ENCODE measurements at regions not wholly inside any gene's neighbourhood (a gene's known extent, or its start where the extent isn't known, plus 50 kb on each side); places are given as distances from the start of the nearest gene placed in this dataset.

DNA sequence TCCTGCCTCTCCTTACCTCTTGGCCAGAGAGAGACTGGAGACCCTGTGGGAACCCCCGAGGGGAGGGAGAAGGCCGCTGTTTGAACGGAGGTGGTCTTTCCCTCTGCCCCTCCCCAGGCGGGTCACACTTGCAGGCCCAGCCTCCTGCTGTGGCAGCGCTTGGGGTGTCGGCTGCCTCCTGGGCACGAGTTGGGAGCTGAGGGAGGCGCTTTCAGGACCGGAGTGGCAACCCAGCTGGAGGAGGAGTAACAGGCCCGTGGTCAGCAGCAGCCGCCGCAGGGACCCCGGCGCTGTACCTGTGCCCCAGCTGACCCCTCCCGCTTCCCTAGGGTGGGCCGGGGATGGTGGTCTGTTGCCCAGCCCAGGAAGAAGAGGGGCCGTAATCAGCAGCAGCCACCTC lies 278.3 kb downstream of the SEC14L1 start:
- DNase-seq (ENCODE audit: low read depth) = no peak

DNA sequence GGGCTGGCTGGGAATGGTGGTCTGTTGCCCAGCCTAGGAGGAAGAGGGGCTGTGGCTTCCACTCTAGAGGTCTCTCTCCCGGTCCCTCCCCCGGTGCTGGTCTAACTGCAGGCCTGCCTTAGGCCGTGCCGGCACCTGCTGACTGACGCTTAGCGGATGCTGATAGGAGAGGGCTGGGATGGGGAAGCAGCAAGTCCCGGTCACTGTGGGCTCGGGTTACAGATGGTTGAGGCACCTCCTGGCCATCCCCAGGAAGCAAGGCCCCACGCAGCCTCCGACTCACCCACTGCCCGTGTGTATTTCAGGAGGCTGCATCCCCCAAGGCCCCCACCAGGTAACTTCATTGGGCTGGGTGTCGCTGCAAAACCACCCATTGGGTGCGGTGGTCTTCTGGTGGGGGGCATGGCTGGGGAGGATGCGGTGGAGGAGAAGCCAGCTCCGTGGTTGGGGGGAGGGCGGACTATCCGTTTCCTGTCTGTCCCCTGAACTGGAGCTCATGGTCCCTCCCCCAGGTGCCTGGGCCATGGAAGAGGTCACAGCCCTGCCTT lies 278.9 kb downstream of the SEC14L1 start:
- DNase-seq (ENCODE audit: low read depth) = no peak

DNA sequence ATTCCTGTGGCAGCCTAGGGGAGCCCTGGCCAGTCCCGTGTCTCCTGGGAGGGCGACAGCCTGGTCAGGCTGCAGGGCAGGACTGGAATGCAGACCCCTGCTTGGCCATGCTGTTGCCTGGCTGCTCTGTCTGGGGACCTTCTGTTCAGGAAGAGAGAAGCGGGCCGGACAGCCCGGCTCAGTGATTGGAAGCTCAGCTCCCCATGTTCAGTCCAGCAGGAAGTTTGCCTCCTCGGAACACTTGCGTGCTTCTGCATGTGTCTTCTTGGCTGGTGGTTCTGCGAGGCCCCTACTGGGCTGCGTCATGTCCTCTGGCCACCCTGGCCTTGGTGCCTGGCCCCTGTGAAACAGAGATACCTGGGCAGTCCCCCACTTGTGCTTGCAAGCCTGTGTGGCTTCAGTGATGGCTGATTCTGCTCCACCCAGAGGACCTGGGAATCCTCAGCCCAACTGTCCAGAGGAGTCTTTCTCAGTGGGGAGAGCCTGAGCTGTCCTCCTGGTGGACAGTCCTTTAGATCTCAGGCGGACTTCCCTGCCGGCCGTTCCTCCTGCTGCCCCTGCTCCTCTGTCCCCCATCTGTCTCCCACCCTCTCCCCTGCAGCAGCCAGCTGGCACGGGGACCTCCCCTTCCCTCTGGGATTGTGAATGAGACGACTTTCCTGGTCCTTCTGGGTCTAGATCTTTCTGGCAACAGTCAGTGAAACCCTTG lies 279.5 kb downstream of the SEC14L1 start:
- no peak for DNase-seq (ENCODE audit: low read depth)

DNA sequence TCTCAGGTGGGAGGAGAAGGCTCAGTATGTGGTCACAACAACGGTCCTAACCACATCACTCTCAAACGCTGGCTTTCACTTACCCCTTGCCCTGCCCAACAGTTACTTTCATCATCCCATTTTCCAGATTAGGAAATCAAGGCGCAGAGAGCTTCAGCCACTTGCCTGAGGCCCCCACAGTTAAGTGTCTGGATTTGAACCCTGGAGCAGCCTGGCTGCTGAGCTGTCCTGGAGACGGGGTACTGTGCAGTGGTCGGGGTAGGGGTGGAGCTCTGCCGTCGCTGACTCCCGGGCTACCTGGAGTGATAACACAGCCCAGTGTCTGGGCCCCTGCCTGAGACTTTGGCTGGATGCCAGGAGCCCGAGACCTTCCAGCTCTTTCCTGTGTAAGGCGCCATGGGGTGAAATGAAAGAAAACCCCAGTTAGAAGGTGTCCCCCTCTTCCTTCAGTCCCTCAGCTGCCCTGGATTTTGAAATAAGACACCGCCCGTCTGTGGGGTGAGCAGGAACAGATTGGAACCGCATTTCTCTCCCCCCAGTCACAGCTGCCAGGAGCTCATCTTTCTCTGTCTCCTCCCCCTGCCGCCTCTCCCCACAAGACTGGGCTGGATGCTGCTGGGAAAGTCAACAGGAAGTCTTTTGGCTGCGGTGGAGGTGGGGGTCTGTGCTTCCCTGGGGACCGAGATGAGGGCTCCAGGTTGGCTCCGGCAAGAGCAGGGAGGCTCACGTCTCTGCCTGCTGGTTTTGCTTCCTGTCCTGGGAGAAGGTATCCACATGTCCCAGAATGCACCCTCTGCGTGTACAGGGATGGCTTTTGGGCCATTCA lies 280.2 kb downstream of the SEC14L1 start:
- peak; percentile 56 for DNase-seq (ENCODE audit: low read depth)

DNA sequence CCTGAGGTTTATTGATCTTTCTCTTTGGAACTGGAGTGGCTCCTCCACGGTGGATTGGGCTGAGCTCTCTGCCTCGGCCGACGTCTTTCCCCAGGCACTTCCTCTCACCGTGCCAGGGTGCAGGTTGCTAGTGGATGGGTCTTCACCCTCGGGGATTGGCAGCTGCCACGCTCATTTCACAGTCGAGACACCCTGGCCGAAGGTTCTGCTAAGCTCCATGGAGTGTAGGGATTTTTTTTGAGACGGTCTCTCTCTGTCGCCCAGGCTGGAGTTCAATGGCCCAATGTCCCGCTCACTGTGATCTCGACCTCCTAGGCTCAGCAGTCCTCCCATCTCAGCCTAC lies 280.8 kb downstream of the SEC14L1 start:
- no peak for DNase-seq (ENCODE audit: low read depth)

DNA sequence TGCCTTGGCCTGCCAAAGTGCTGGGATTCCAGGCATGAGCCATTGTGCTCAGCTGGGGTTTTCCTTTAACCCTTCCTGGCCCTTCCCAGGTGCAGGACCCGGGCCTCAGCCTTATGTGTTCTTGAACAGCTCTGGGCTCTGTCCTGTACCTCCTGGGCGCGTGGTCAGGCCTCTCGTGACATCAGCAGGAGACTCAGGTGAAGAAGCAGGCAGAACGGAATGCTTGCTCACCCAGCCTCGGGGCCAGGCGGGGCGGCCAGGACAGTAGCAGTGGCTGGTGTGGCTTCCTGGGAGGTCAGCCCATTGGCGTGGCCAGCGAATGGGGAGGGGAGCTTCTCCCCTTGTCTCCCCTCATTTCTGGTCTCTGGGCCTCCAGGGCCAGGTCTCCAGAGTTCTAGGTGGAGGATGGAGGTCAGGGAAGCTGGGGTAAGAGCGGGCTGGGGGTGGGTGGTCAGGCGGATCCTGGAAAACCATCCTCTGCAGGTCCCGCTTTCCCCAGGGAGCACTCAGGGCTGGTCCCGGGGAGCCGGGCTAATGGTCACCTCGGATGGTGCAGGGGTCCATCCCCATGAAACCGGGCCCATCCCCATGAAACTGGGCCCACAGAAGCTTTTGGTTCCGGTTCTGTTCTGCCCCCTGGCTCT lies 281.5 kb downstream of the SEC14L1 start:
- DNase-seq (ENCODE audit: low read depth) = no peak

DNA sequence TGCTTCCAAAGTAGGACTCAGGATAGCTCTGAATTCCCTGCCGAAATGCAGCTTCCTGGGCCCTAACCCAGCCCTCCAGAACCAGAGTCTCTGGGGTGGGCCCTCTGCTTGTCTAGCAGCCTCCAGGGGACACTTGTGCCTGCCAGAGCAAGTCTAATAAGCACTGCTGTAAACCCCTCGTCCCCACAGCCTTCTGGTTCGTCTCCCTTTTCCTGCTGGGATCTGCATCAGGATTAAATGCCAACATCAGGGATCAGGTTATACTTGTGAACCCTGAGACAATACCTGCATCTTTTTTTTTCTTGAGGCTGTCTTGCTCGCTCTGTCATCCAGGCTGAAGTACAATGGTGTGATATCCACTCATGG lies 282.0 kb downstream of the SEC14L1 start:
- DNase-seq (ENCODE audit: low read depth) = no peak

DNA sequence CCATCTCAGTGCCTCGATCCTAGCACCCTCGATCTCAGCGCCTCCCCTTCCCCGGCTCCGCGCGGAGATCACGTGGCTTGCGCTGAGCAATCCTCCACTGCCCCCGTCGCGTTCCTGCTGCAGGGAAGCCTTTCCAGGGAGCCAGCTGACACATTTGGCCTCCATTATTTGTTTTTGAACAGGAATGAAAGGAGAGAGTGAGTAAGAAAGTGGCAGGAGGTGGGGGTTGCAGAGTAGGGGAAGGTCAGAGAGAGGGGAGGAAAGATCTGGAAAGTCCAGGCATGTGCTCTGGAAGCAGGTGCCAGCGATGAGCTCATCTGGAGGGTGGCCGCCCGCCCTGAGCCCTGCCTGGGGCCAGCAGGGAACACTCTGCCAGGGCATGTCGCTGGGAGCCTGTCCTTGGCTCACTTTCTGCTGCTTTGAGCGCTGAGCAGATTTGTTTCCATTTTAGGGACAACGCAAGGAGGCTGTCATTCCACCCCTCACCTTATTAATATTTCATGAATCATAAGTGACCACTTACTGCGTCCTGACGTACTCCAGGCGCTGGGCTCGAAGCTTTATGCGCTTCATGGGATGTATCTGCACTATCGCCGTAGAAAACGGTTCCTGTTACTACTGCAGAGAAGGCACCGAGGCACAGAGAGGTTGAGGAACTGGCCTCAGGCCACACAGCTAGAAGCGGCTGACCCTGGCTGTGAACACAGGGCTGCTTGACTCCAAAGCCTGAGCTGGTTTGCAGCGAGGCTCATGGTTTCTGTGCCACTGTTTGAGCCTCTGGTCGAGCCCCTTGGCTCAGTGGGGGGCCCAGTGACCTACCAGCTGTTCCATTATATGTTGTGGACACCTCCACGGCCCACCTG lies 283.1 kb downstream of the SEC14L1 start:
- no peak for DNase-seq (ENCODE audit: low read depth)

DNA sequence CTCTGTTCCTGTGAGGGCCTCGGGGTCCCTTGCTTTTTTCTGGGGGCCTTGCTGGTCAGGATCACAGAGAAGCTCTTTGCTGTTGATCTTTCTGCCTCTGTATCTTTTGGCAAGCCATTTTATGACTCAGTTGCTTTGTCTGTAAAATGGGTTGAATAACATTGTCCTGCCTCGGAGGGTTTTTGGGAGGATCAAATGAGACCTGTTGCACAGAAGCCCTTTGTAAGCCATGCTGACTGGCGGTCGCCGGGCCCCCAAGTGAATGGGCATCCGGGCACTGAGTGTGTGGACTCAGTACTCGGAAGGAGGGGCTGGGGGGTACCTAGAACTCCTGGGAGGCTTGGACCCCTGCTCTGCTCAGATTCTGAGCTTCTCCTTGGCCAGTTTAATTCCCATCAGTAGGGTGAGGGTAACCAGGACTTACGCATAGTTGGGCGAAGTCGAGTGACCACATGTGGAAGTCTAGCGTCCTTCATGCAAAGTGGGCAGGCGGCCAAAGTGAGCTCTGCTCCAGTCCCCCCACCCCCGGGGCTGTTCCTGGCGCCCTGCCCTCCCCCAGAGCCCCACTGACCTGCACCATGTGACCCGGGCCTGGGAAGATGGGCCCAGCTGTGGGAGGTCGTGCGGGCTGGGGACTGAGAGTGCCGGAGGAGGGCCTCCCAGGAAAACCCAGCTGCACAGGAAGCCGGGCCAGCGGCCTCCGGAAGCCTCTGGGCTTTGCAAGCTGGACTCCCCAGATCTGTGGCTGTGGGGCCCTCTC lies 284.0 kb downstream of the SEC14L1 start:
- no peak for DNase-seq (ENCODE audit: low read depth)

DNA sequence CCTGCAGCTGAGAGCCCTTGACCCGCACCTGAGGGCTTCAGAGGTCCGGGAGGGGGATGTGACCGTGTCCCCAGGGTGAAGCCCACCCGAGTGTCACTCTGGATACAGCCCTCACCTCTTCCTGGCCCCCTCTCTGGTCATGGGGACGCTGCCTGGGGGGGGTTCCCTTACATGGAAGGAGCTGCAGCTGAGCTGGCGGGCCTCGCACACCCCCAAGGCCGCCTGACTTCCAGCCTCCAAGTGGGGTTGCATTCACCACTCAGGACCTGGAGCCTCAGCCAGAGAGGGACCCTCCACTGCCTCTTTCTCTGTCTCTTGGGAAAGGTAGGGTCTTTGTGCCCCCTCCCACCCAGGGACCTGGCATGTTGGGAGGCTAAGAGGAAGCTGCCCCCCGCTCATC lies 284.6 kb downstream of the SEC14L1 start:
- no peak for DNase-seq (ENCODE audit: low read depth)

DNA sequence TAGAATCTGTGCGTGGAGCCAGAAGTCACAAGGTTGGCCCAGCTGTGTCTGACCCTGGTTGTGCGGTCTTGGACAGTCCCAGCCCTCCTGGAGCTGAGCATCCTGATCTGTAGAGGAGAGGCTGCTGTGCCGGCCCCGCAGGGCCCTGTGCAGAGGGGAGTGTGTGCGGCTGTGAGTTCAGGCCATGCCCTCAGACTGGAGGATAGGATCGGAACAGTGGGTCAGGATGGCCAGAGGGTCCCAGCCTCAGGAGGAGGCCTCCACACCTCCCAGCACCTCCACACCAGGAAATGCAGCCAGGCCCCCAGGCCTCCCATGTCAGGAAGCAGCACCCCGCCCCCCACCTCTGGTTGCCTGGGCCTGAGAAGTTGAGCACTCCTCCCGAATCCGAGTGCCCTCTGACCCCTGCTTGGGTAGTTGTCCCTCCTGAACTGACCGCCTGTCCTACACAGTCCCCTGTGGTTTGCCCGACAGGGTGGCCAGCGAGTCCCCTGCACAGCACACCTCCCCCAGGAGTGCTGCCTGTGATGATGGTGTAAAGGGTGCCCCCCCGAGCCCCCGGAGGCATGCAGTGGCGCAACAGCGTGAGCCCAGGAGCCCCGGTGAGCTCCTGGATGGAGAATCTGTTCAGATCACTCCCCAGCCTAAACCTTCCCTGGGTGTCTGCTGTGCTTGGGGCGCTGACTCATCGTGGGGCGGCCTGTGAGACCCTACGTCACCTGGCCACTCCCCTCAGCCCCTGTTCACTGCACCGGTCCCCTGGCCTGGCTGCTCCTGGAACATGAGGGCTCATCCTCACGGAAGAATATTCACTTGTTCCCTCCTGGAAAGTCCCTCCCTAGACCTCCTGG lies 285.2 kb downstream of the SEC14L1 start:
- peak; percentile 43 for DNase-seq (ENCODE audit: low read depth)

DNA sequence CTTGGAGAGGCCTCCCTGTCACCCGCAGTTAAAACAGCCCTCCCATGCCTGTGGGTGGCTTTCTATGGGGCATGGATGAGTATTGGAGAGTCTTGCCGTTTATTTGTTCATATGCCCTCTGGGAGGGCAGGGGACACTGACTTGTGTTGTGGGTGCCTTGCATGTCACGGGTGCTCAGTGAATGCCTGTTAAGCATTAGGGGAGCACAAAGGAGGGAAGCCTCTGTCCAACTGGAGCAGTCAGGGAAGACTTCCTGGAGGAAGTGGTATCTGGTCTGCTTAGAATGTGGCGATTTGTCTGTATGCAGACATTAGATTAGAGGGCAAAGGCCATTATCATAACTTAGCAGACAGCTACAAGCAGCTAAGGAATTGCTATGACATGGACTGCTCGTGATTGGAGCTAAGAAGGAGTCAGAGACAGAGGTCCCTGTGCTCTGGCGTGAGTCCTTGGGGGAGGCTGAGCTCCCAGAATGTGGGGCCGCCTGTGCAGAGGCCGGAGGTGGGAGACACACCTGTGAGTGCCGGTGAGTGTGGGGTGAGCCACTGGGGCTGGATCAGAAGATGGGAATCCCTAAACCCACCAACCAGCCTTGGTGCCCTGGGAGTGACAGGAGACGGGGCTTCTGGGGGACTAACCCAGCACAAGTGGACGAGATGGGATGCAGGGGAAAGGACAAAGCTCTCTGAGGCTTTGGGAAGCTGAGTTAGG lies 286.1 kb downstream of the SEC14L1 start:
- DNase-seq (ENCODE audit: low read depth) = no peak

DNA sequence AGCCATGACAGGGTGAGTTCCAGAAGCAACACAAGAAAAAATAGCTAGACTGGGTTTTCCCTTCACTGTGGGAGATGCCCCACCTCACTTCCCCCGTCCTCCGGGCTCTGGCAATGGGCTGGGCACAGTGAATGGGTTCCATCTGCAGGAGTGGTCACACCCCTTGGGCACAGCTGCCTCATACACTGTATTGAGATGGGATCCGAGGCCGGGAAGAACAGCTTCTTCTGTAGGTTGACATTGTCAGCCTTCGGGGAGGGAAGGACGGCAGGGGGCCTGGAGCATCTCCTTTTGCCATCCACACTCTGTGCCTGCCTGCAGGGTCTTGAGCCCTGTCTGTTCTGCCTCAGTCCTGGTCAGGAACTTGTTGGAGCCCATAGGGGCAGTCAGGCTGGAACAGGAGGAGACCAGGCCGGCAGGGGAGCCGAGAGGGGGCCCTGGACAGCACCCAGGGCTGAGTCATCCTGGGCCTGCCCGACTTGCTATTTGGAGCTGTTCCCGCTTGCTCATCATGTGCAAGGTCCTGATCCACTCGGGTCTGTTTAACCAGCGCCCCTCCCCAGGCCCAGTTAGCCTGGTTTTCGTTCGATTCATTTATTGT lies 286.7 kb downstream of the SEC14L1 start:
- no peak for DNase-seq (ENCODE audit: low read depth)

DNA sequence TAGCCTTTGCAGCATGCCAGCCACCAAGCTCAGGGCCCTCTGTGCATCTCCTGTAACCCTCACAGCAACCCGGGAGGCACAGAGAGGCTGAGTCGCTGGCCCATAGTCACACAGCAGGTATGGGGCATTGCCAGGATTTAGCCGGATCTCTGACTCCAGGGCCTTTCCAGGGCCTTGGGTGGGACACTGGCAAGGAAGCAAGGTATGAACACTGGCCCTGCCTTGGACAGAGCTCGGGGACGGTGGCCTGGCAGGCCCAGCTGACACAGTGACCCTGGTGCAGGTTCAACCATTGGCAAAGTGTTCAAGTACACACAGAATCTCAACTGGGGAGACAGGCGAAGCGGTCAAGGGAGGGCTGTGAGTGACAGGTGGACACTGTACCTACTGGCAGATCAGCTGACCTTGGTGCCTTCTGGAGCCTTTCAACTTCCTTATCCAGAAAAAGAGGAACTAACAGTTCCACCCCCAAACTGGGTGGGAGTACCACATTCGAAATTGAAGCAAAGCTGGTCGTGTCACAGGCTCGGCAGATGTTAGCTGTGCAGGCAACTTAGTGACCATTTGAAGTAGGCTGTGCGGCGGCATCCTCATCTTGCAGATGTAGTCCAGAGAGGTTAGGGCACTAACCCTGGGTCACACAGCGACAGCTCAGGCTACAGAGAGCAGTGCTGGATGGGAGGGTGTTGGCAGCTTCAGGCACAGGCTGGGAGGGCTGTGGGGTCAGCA lies 287.4 kb downstream of the SEC14L1 start:
- no peak for DNase-seq (ENCODE audit: low read depth)

DNA sequence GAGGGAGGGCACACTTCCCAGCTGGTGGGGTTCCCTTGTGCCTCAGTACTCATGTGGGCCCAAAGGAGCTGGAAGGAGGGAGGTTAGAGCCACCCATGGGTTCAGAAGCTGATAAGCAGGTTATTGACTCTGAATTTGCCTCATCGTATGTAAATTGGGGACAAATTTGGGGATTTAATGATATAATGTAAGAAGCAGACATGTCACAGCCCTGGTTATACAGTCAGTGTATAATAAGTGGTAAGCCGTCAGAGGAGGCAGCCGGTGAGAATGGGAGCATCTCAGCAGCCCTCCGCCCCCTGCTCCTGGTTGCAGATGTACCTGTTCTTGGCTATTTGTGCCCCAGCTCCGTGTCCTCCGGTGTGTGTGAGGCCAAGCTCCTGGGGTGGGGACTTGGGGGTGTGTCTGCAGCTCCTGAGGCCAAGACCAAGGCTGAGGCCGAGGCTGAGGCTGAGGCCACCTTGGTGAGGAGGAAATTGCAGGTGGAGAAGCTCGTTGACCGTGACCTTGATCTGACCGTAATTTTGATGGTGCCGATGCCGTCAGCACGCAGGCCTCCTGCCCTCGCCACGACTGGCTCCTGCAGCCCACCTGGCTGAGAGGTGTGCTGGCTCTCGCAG lies 288.1 kb downstream of the SEC14L1 start:
- no peak for DNase-seq (ENCODE audit: low read depth)

DNA sequence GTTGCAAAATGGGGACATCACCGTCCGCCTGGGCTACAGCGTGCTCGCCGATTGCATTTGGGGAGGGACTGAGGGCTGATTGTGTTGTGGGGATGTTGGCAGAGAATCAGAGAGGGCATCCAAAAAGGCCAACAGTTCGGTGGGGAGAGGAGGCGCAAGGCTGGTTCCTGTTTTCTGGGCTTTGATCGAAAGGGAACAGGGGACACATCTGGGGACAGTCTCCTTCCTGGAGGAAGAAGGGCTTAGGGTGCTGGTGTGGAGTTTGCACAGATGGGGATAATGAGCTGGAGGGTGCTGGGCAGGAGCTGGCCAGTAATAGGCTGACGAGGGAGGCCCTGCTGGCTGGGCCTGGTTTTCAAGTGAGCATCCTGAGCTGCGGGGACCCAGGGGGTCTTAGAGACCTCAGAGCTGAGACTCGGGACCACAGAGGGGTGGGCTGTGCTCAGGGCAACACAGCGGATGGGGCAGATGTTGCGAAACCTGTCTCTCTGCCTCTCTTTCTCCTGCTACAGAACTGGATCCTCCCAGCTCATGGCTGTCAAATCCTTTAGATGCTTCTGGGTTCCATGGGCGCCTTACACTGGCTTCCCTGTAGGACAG lies 288.7 kb downstream of the SEC14L1 start:
- no peak for DNase-seq (ENCODE audit: low read depth)

DNA sequence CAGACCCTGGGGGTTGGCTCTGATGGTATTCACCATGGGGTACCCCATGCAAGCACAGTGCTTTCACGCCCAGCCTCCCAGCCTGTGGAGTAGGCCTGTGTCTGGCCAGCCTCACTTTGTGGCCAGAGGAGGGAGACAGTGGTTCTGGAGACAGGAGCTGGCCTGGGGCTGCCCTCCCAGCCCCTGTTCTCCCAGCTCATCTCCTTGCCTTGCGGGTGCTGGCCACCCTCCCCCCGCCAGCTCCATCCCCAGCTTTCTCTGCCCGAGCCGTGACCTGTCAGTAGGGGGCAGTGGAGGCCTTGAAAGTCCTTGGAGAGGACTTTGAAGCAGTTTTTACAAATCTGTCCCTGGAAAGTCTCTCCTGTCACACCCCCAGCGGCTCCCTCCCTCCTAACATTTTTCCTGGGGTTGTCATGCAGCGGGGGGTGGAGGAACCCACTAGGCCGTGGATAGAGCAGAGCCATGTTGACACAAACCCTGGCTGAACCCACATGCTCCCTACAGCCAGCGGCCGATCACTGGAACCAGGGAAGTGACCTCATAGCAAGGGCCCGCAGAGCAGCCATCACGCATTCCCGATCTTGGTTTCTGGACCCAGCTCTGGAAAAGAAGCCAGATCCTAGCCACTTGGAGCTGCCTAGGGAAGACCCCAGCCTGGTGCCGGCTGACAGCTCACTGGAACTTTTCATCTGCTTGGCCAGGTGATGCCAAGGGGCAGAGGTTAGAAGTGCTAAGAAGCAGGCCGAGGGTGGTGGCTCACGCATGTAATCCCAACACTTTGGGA lies 289.4 kb downstream of the SEC14L1 start:
- peak; percentile 63 for DNase-seq (ENCODE audit: low read depth)
